Adrenal gland (tissue), 9 donors: ENCODE measurements at regions not wholly inside any gene's neighbourhood (a gene's known extent, or its start where the extent isn't known, plus 50 kb on each side); places are given as distances from the start of the nearest gene placed in this dataset.

ENCODE experiments used
- DNase-seq, 7 donors: peaks; one replicate each; pipeline ENCODE4 v3.0.0-alpha.2; 2019 to 2020
- H3K27ac ChIP-seq, 5 donors: fragments of 200-600 bp; sonication (generic) in 4 of 5; 1 replicate in 3 of 5; 2 replicates in 2 of 5; pipeline versions ENCODE4 v1.5.1 to v1.8.0; 2016 to 2020; ENCODE audit warnings: mild to moderate bottlenecking in 1 of 5
- H3K27me3 ChIP-seq: fragments of 200-600 bp; 2 replicates; pipeline ENCODE4 v1.8.0; 2021
- H3K36me3 ChIP-seq, 2 donors: fragments of 200-600 bp; replicated peaks in 1 of 2; 1 replicate in 1 of 2; 2 replicates in 1 of 2; pipeline versions ENCODE4 v1.5.1 to v1.8.0; 2018 to 2022
- H3K4me1 ChIP-seq, 2 donors: fragments of 200-600 bp; replicated peaks in 1 of 2; 1 replicate in 1 of 2; 2 replicates in 1 of 2; pipeline versions ENCODE4 v1.5.1 to v1.8.0; 2018 to 2021
- H3K4me3 ChIP-seq, 4 donors: fragments of 200-600 bp; sonication (generic) in 3 of 4; one replicate each; pipeline ENCODE4 v1.5.1; 2016 to 2018
- H3K9me3 ChIP-seq, 3 donors: fragments of 200-600 bp; sonication (generic) in 1 of 3; replicated peaks in 1 of 3; 1 replicate in 2 of 3; 2 replicates in 1 of 3; pipeline versions ENCODE4 v1.5.1 to v1.8.0; 2016 to 2021
- POLR2A ChIP-seq, 2 donors: fragments of 450-650 bp; IDR thresholded peaks; one replicate each; pipeline ENCODE4 v1.6.1; 2017; ENCODE audit warnings: antibody characterized with exemption in 2 of 2, mild to moderate bottlenecking in 2 of 2, moderate library complexity in 1 of 2
- WGBS, 4 donors: extraction: QIAGEN DNeasy Blood & Tissue Kit in 2 of 4; methylation state at CpG; one replicate each; pipeline versions ENCODE4 v1.1.5 to v1.1.7; 2013 to 2017; 5-methylcytosine and 5-hydroxymethylcytosine counted together
- intact Hi-C, 2 donors: fragments of 100-400 bp; cut with DNase I; formaldehyde crosslinking; loops; one replicate each; pipeline versions ENCODE4 v1.14.1 to v1.15.0; 2022 to 2023
- TF ChIP-seq, protein P1 (sequence below), 6 experiments: fragments of 450-650 bp in 4 of 6; fragments of 200-600 bp in 2 of 6; sonication (generic) in 1 of 6; IDR thresholded peaks; 1 replicate in 5 of 6; 2 replicates in 1 of 6; pipeline versions ENCODE4 v1.5.1 to v1.8.0; 2016 to 2021; ENCODE audit warnings: antibody characterized with exemption in 6 of 6, mild to moderate bottlenecking in 2 of 6, moderate library complexity in 1 of 6
- donor health status: healthy with polysubstance abuse.
- donor health status: Bipolar disorder and iron deficiency.
- donor health status: DM: yes; HTN: yes; CAD: no.
- donor health status: DM: no; HTN: no; CAD: no.
- donor health status: DM: no; HTN: no; CAD: no.

- no peak overlapping the region for H3K4me3 ChIP-seq
- H3K4me1 ChIP-seq: no peaks in the 10 kb centered on the region
- intact Hi-C loops: no loop called here
- no peaks in the 10 kb centered on the region for H3K36me3 ChIP-seq
- H3K27me3 ChIP-seq: peaks cover 5% of the 10 kb centered on the region
- TF ChIP-seq, protein P1, sequence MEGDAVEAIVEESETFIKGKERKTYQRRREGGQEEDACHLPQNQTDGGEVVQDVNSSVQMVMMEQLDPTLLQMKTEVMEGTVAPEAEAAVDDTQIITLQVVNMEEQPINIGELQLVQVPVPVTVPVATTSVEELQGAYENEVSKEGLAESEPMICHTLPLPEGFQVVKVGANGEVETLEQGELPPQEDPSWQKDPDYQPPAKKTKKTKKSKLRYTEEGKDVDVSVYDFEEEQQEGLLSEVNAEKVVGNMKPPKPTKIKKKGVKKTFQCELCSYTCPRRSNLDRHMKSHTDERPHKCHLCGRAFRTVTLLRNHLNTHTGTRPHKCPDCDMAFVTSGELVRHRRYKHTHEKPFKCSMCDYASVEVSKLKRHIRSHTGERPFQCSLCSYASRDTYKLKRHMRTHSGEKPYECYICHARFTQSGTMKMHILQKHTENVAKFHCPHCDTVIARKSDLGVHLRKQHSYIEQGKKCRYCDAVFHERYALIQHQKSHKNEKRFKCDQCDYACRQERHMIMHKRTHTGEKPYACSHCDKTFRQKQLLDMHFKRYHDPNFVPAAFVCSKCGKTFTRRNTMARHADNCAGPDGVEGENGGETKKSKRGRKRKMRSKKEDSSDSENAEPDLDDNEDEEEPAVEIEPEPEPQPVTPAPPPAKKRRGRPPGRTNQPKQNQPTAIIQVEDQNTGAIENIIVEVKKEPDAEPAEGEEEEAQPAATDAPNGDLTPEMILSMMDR (IDR thresholded peaks at IDR 0.05): no peak
- TF ChIP-seq POLR2A (IDR thresholded peaks at IDR 0.05): no peak
- WGBS, 4 donors: 37 to 46% (median 37%) methylated on average over 9 of the region's 9 CpGs
- H3K27ac ChIP-seq: no peak overlapping the region
- H3K9me3 ChIP-seq: no peaks in the 10 kb centered on the region
- DNase-seq: no peak
These were observed 548.6 kb upstream of the HS6ST1 start for GRCh38 chr2:128867311-128867710.

GRCh38 chr2:128867936-128868636 lies 549.4 kb upstream of the HS6ST1 start:
- Histone ChIP-seq H3K27ac (no peak overlapping the region), H3K4me1 (no peaks in the 10 kb centered on the region), H3K36me3 (no peaks in the 10 kb centered on the region), H3K27me3 (peaks cover 5% of the 10 kb centered on the region), H3K9me3 (no peaks in the 10 kb centered on the region), H3K4me3 (no peak overlapping the region)
- intact Hi-C loops: no loop called here
- WGBS, 4 donors: 79 to 88% (median 86%) methylated on average over 7 of the region's 7 CpGs
- DNase-seq: no peak
- TF ChIP-seq, protein P1 (IDR thresholded peaks at IDR 0.05): no peak
- no peak for TF ChIP-seq POLR2A (IDR thresholded peaks at IDR 0.05)

- no peak for DNase-seq
- 87 to 95% (median 91%) methylated on average over 6 to 7 of the region's 7 CpGs for WGBS, 4 donors
- Histone ChIP-seq H3K4me1 (no peaks in the 10 kb centered on the region), H3K27me3 (peaks cover 5% of the 10 kb centered on the region), H3K4me3 (no peak overlapping the region), H3K36me3 (no peaks in the 10 kb centered on the region), H3K27ac (no peak overlapping the region), H3K9me3 (no peaks in the 10 kb centered on the region)
- TF ChIP-seq POLR2A (IDR thresholded peaks at IDR 0.05): no peak
- TF ChIP-seq, protein P1 (IDR thresholded peaks at IDR 0.05): no peak
- intact Hi-C loops: no loop called here
These were observed 550.3 kb upstream of the HS6ST1 start for GRCh38 chr2:128868686-128869551.

DNA sequence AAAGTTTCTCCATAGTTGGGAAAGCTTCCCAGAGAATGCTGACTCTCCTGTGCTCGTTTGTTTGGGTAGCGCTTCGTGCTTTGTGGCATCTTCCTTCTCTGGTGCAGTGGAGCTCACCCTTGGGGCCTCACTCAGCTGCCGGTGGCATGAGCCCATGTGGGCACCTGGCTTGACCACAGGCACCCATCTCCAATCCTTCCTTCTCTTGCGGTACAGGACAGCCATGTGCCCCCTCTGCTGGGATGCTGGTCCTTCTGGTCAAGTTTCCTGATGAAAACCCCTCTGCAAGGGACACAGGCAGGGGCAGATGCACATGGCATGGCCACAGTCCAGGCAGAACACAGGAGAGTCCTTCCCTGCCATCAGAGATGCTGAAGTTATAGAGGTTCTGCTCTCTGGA lies 555.9 kb upstream of the HS6ST1 start:
- H3K36me3 ChIP-seq: no peaks in the 10 kb centered on the region
- 84 to 92% (median 87%) methylated on average over 4 to 5 of the region's 5 CpGs for WGBS, 4 donors
- TF ChIP-seq, protein P1 (IDR thresholded peaks at IDR 0.05): no peak
- no peak for TF ChIP-seq POLR2A (IDR thresholded peaks at IDR 0.05)
- H3K4me3 ChIP-seq: no peak overlapping the region
- intact Hi-C loops: no loop called here
- H3K27ac ChIP-seq: no peak overlapping the region
- DNase-seq: no peak
- no peaks in the 10 kb centered on the region for H3K27me3 ChIP-seq
- no peaks in the 10 kb centered on the region for H3K9me3 ChIP-seq
- H3K4me1 ChIP-seq: no peaks in the 10 kb centered on the region
